Bronchial epithelial cell (primary cell): ENCODE measurements at regions not wholly inside any gene's neighbourhood (a gene's known extent, or its start where the extent isn't known, plus 50 kb on each side); places are given as distances from the start of the nearest gene placed in this dataset.
"Not testable (repeated sequence)": the region's sequence is repeated elsewhere in the genome, so short reads cannot be mapped to it uniquely, and the experiment has no call there.

ENCODE experiments used
- DNase-seq: peaks from one replicate; pipeline ENCODE4 v3.0.0-alpha.2; 2010; ENCODE audit warnings: low read depth
- FAIRE-seq: peaks from 2 replicates; lab custom pipeline; 2011; peaks lifted over from hg19 to GRCh38; lab: Jason Lieb, UNC
- H3K27me3 ChIP-seq: 2 replicates; pipeline ENCODE4 v1.5.1; 2011; ENCODE audit warnings: low read length; ENCODE audit not compliant: control insufficient read depth, insufficient read depth
- H3K36me3 ChIP-seq: 2 replicates; pipeline ENCODE4 v1.5.1; 2011; ENCODE audit warnings: low read length; ENCODE audit not compliant: control insufficient read depth, insufficient read depth
- H3K4me3 ChIP-seq: 2 replicates; pipeline ENCODE4 v1.5.1; 2011; ENCODE audit warnings: mild to moderate bottlenecking, low read depth, low read length, control low read depth
- CTCF ChIP-seq: IDR thresholded peaks from 2 replicates; pipeline ENCODE4 v1.5.1; 2011; ENCODE audit warnings: mild to moderate bottlenecking, moderate library complexity, low read length, control low read depth, inconsistent platforms; ENCODE audit not compliant: insufficient read depth, severe bottlenecking

DNA sequence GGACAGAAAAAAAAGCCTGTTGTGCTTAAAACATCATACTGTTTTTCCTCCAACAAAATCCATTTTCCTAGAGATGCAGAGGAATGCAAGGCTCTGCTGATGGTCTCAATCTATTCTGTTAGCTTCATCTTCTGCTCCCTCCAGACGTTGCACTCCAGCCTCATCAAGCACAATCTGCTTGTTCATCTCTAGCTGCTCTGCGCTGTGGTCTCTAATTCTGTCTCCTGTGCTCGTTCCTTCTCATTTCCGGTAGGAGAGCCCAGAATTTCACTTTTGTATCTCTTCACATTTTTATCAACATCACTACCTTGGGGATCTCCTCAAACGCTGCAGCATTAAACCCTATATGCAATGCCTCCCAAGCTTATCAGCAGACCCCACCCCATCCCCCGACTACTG, 708.9 kb downstream of the RNF144A start:
- DNase-seq, result no peak
- H3K27me3 ChIP-seq, result no peaks in the 10 kb centered on the region
- H3K36me3 ChIP-seq, result no peaks in the 10 kb centered on the region
- FAIRE-seq, result no peak
- TF ChIP-seq CTCF, result no peak
- H3K4me3 ChIP-seq, result no peak overlapping the region

DNA sequence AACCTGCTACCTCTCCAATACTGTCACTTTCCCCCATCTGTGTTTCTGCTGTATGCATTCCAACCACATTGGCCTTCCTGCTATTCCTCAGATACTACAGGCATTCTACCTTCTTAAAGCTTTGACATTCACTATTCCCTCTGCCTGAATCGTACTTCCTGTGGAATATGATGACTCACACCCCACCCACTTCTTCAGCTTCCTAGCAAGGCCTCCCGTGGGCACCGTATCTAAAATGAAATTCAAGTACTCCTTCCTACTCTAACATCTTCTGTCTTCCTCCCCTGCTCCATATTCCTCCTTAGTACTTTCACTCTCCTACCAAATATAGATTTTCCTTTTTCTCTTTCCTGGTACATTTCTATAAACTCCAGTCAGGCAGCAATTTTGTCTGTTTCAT, 710.4 kb downstream of the RNF144A start:
- DNase-seq (peak; percentile 25), FAIRE-seq (no peak)
- TF ChIP-seq CTCF, result no peak
- Histone ChIP-seq H3K27me3 (no peaks in the 10 kb centered on the region), H3K36me3 (no peaks in the 10 kb centered on the region), H3K4me3 (no peak overlapping the region)

- DNase-seq (no peak), FAIRE-seq (no peak)
- Histone ChIP-seq H3K4me3 (no peak overlapping the region), H3K36me3 (no peaks in the 10 kb centered on the region), H3K27me3 (no peaks in the 10 kb centered on the region)
- TF ChIP-seq CTCF, result no peak
Observed at GRCh38 chr2:7632420-7632819, 715.2 kb downstream of the RNF144A start.

DNA sequence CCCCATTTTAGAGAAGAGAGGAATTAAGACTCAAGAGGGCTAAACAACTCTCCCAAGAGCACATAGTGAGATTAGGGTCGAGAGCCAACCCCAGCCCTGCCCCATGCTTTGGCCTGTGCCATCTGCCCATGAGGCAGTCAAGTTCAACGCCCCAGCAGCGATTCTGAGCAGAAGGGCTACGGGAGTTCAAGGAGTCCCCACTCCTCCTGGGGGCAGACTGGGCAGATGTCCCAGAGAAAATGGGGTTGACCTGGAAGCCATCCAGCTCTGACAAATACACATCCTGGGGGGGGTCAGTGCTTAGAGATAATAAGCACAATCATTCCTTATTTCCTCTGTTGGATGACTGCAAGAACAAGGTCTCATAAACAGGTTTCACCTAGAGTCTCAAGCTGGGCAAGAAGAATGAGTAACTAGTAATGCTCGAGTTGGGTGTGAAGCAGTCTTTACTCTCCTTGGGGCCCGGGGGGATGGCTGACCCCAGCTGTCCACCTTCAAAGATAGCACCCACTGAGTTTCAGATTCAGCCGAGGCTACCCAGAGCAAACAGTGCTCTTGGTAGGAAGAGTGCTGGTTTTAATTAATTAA, 716.4 kb downstream of the RNF144A start:
- H3K4me3 ChIP-seq, result no peak overlapping the region
- DNase-seq (no peak), FAIRE-seq (no peak)
- H3K27me3 ChIP-seq, result no peaks in the 10 kb centered on the region
- TF ChIP-seq CTCF, result no peak
- H3K36me3 ChIP-seq, result no peaks in the 10 kb centered on the region

- FAIRE-seq (no peak), DNase-seq (no peak)
- Histone ChIP-seq H3K36me3 (no peaks in the 10 kb centered on the region), H3K27me3 (no peaks in the 10 kb centered on the region), H3K4me3 (no peak overlapping the region)
- TF ChIP-seq CTCF, result no peak
Observed at GRCh38 chr2:7634409-7634808, 717.2 kb downstream of the RNF144A start.

DNA sequence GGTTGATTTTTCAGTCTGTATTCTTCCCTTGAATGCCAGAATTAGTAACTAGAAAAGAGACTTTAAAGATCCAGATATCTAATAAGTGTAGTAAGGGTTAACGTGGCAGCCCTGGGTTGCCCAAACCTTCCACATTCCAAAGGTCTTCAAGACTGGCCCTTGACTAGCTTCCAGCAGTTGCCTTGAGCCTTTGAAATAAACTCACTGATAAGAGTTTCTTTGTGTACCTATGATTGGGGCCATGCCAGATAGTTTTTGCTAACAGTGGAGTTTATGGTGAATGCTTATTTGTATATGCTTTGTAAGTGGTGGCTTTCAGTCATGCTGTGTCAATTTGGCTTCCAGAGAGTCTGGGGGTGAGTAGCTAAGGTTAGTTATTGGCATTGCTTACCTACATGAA, 722.3 kb downstream of the RNF144A start:
- Histone ChIP-seq H3K27me3 (no peaks in the 10 kb centered on the region), H3K4me3 (no peak overlapping the region), H3K36me3 (no peaks in the 10 kb centered on the region)
- no peak for TF ChIP-seq CTCF
- FAIRE-seq (no peak), DNase-seq (no peak)

DNA sequence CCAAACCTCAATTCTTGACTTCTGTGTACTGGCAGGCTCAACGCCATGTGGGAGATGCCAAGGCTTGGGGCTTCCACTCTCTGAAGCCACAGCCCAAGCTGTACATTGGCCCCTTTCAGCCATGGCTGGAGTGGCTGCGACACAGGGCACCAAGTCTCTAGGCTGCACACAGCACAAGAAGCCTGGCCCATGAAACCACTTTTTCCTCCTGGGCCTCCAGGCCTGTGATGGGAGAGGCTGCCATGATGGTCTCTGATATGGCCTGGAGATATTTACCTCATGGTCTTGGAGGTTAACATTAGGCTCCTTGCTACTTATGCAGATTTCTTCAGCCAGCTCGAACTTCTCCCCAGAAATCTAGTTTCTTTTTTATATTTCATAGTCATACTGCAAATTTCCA, 724.1 kb downstream of the RNF144A start:
- not testable (repeated sequence) for FAIRE-seq

More for the DNA sequence above, 724.1 kb downstream of the RNF144A start:
- not testable (repeated sequence) for DNase-seq, H3K27me3 ChIP-seq, H3K36me3 ChIP-seq, H3K4me3 ChIP-seq
